OCI-LY3 (cell line): ENCODE measurements at regions not wholly inside any gene's neighbourhood (a gene's known extent, or its start where the extent isn't known, plus 50 kb on each side); places are given as distances from the start of the nearest gene placed in this dataset.

ENCODE experiments used
- H2AFZ ChIP-seq: fragments of 200-600, 300-600 bp; shearing (Covaris generic); 2 replicates; pipeline ENCODE4 v1.6.0; 2014; ENCODE audit warnings: antibody characterized with exemption, low read depth, low read length
- H3K27ac ChIP-seq: fragments of 200-600, 300-600 bp; sonication (generic); 2 replicates; pipeline ENCODE4 v1.5.1; 2014; ENCODE audit warnings: mild to moderate bottlenecking, low read length, moderate library complexity, mixed read lengths
- H3K27me3 ChIP-seq: fragments of 200-600, 300-600 bp; sonication (generic); 2 replicates; pipeline ENCODE4 v1.6.1; 2014; ENCODE audit warnings: low read depth, low read length, mixed read lengths
- H3K36me3 ChIP-seq: fragments of 200-600, 300-600 bp; sonication (generic); replicated peaks from 2 replicates; pipeline ENCODE3; 2014; ENCODE audit warnings: low read depth, low read length, mixed read lengths
- H3K4me1 ChIP-seq: fragments of 300-600, 200-600 bp; sonication (generic); 2 replicates; pipeline ENCODE4 v1.6.1; 2014; ENCODE audit warnings: low read length, mixed read lengths
- H3K4me2 ChIP-seq: fragments of 200-600, 300-600 bp; sonication (generic); 2 replicates; pipeline ENCODE4 v1.6.1; 2014; ENCODE audit warnings: low read length, mixed read lengths
- H3K4me3 ChIP-seq: fragments of 300-600, 200-600 bp; sonication (generic); 2 replicates; pipeline ENCODE4 v1.5.1; 2014; ENCODE audit warnings: antibody characterized with exemption, mild to moderate bottlenecking, low read length, moderate library complexity
- H3K79me2 ChIP-seq: fragments of 300-600, 200-600 bp; shearing (Covaris generic); 2 replicates; pipeline ENCODE4 v1.6.1; 2014; ENCODE audit warnings: mild to moderate bottlenecking, low read length, mixed read lengths
- H3K9ac ChIP-seq: fragments of 300-600, 200-600 bp; shearing (Covaris generic); 2 replicates; pipeline ENCODE4 v1.6.0; 2014; ENCODE audit warnings: mild to moderate bottlenecking, low read length, moderate library complexity
- H3K9me3 ChIP-seq: fragments of 200-600, 300-600 bp; shearing (Covaris generic); 2 replicates; pipeline ENCODE4 v1.6.1; 2014; ENCODE audit warnings: low read length, mixed read lengths; ENCODE audit not compliant: insufficient read depth
- H4K20me1 ChIP-seq: fragments of 200-600, 300-600 bp; sonication (generic); 2 replicates; pipeline ENCODE4 v1.6.1; 2016; ENCODE audit warnings: low read length, mixed read lengths; ENCODE audit not compliant: insufficient read depth
- CTCF ChIP-seq: fragments of 200-600, 300-600 bp; sonication (generic); IDR thresholded peaks from 2 replicates; pipeline ENCODE4 v1.5.1; 2014; ENCODE audit warnings: antibody characterized with exemption, low read length, low read depth
- EZH2phosphoT487 ChIP-seq: fragments of 200-600 bp; shearing (Covaris generic); IDR thresholded peaks from 2 replicates; pipeline ENCODE4 v1.6.1; 2018; ENCODE audit warnings: antibody characterized with exemption, mixed run types, low read depth

GRCh38 chr6:49072885-49073620 is 390.0 kb downstream of the MMUT start:
- H3K4me1 ChIP-seq = no peaks in the 10 kb centered on the region
- no peak overlapping the region for H3K4me3 ChIP-seq
- no peak overlapping the region for H3K27ac ChIP-seq
- H4K20me1 ChIP-seq = no peaks in the 10 kb centered on the region
- TF ChIP-seq EZH2phosphoT487 = no peak
- TF ChIP-seq CTCF = no peak
- no peak overlapping the region for H3K9ac ChIP-seq
- no peak overlapping the region for H3K4me2 ChIP-seq
- no peaks in the 10 kb centered on the region for H3K9me3 ChIP-seq
- H3K79me2 ChIP-seq = no peaks in the 10 kb centered on the region
- H3K36me3 ChIP-seq = no peaks in the 10 kb centered on the region
- no peak overlapping the region for H2AFZ ChIP-seq
- no peaks in the 10 kb centered on the region for H3K27me3 ChIP-seq

DNA sequence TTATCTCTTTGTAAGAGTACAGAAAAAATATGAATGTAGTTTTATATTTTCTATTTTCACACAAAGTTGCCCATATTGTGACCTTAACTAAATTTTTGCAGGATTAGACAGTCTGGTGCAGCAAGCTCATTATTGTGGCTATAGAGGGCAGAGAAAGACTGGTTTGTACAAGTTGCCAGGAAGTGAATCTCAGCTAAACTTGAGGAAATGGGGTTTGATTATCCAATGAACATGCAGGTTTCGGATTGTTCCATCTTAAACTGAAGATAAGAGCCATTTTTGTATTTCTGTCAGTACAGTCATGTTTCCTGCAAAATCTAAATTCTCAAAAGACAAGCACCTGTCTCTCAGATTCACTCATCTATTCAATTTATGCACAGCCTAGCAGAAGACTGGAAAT is 390.9 kb downstream of the MMUT start:
- Histone ChIP-seq H3K79me2 (no peaks in the 10 kb centered on the region), H3K27ac (no peak overlapping the region), H3K9me3 (no peaks in the 10 kb centered on the region), H3K36me3 (no peaks in the 10 kb centered on the region), H3K27me3 (no peaks in the 10 kb centered on the region), H4K20me1 (no peaks in the 10 kb centered on the region), H3K4me1 (no peaks in the 10 kb centered on the region), H3K4me2 (no peak overlapping the region), H3K4me3 (no peak overlapping the region), H2AFZ (no peak overlapping the region), H3K9ac (no peak overlapping the region)
- TF ChIP-seq CTCF = no peak
- TF ChIP-seq EZH2phosphoT487 = no peak

- no peaks in the 10 kb centered on the region for H3K9me3 ChIP-seq
- no peak overlapping the region for H3K4me2 ChIP-seq
- H3K27ac ChIP-seq = no peak overlapping the region
- no peak overlapping the region for H3K9ac ChIP-seq
- TF ChIP-seq EZH2phosphoT487 = no peak
- TF ChIP-seq CTCF = no peak
- no peaks in the 10 kb centered on the region for H4K20me1 ChIP-seq
- no peaks in the 10 kb centered on the region for H3K4me1 ChIP-seq
- no peaks in the 10 kb centered on the region for H3K79me2 ChIP-seq
- no peaks in the 10 kb centered on the region for H3K36me3 ChIP-seq
- H2AFZ ChIP-seq = no peak overlapping the region
- no peaks in the 10 kb centered on the region for H3K27me3 ChIP-seq
- no peak overlapping the region for H3K4me3 ChIP-seq
These were observed 392.6 kb downstream of the MMUT start for GRCh38 chr6:49070411-49070810.

GRCh38 chr6:49054311-49054710 is 408.7 kb downstream of the MMUT start:
- no peak for TF ChIP-seq CTCF
- no peak for TF ChIP-seq EZH2phosphoT487
- no peaks in the 10 kb centered on the region for H3K9me3 ChIP-seq

More at GRCh38 chr6:49054311-49054710, 408.7 kb downstream of the MMUT start:
- no peak overlapping the region for H3K27ac ChIP-seq
- no peak overlapping the region for H3K9ac ChIP-seq
- no peaks in the 10 kb centered on the region for H3K79me2 ChIP-seq
- no peaks in the 10 kb centered on the region for H4K20me1 ChIP-seq
- H3K4me2 ChIP-seq = no peak overlapping the region
- no peaks in the 10 kb centered on the region for H3K4me1 ChIP-seq
- no peaks in the 10 kb centered on the region for H3K36me3 ChIP-seq
- no peak overlapping the region for H2AFZ ChIP-seq
- H3K27me3 ChIP-seq = no peaks in the 10 kb centered on the region
- no peak overlapping the region for H3K4me3 ChIP-seq
